SIG-M5 treated with dmso at 0.1 percent for 504 hours (cell line): ENCODE measurements at regions not wholly inside any gene's neighbourhood (a gene's known extent, or its start where the extent isn't known, plus 50 kb on each side); places are given as distances from the start of the nearest gene placed in this dataset.
A peak's percentile ranks its signal among the peaks of the same experiment; 100 is the strongest.
"Not testable (repeated sequence)": the region's sequence is repeated elsewhere in the genome, so short reads cannot be mapped to it uniquely, and the experiment has no call there.

Experiments used
- DNase-seq: peaks from one replicate; lab custom pipeline; 2025; ENCODE audit not compliant: unreplicated experiment; lab: John Stamatoyannopoulos, UW

DNA sequence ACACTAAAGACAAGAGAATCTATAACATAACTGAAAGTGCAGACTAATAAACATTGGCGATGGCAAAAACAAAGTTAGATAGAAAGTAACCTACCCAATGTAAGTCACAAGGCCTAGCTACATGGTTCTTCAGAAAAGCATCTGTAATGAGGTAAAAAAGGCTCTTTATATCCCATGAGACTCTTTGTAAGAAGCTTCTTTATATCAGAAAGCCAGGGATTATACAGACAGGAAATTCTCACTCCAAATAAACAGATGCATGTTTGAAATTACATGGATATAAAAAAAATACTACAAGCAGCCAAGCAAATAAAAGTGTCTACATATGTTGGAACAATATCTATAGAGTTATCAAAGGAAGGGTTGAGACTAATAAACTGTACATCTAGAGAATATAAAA is 284.9 kb upstream of the NRSN1 start:
- DNase-seq, result no peak

GRCh38 chr6:23842760-23843159 is 283.3 kb upstream of the NRSN1 start:
- no peak for DNase-seq

DNA sequence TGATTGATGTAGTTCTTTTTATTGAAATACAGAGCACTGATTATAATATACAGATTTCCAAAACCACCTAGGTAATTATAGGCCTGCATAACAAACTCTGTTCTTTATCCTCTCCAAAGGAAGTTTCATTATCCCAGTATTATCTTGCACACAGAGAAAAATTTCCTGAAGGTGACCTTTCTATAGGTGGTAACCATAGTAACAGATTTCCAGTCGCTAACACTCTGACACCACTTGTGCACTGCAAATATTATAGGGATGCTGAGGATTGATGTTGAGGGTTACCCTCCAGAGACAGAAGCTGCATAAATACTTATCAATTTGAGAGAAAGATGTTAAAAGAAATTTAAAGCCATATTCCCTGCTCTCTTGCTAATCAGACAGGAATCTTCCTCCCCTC is 274.5 kb upstream of the NRSN1 start:
- no peak for DNase-seq

DNA sequence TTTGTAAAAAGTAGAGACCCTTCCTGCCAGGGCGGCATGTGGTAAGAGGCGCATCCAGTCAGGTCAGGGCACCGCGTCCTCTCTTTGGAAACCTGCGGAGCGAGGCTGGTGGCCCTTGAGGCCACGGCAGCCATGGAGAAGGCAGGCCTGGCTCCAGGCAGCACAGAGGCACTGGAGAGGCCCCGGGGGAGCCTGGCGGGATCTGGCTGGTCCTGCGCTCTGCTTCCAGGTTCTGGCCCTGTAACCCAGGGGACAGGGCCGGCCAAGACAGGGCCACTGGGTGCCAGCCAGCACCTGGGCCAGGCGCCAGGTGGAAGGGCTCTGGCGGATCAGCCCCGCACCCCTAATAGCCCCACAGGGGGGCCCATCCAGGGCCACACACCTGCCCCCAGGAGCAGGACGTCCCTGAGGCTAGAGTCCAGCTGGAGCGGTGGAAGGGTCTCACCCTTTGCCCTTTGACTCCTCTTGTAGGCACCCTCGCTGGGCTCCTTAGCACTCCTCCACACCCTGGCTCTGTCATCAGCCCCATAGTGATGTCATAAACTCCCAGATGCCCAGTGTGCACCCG is 272.4 kb upstream of the NRSN1 start:
- not testable (repeated sequence) for DNase-seq

DNA sequence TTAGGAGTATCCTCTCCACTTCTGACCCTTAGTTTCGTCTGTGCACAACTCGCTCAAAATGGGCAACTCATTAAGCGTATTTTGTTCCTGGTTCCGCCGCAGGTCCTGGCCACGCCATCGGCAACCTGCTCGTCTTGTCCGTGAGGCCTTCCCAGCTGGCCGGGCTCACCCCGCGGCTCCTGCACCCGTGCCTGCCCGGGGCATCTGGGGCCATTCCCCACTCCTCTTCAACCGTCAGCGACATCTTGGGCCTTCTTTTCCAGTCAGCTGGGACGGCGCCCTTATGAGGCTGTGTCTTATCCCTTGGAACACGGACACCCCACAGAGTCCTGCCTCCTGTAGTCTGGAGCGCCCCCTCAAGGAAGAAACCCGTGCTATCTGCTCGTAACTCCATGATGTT is 271.9 kb upstream of the NRSN1 start:
- not testable (repeated sequence) for DNase-seq

GRCh38 chr6:23855497-23856116 is 270.4 kb upstream of the NRSN1 start:
- DNase-seq, result no peak

DNA sequence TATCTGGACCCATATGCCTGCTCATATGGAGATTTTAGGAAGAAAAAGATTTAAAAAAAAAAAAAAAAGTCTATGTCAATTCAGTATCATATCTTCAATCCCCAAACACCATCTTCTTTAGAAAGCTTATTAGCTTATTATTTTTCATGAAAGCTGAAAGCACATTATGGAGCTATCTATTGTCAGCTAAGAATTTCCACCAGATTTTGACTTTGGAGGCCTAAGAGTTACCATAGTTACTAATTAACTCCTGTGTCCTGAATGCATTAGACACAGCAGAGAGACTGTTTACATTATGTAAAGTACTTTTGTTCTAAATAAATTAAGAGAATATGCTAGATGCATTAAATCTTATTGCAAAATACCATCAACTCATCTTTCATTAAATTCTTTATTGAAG is 255.5 kb upstream of the NRSN1 start:
- DNase-seq, result no peak

- DNase-seq, result no peak
Observed at GRCh38 chr6:23873161-23873560, 252.9 kb upstream of the NRSN1 start.

DNA sequence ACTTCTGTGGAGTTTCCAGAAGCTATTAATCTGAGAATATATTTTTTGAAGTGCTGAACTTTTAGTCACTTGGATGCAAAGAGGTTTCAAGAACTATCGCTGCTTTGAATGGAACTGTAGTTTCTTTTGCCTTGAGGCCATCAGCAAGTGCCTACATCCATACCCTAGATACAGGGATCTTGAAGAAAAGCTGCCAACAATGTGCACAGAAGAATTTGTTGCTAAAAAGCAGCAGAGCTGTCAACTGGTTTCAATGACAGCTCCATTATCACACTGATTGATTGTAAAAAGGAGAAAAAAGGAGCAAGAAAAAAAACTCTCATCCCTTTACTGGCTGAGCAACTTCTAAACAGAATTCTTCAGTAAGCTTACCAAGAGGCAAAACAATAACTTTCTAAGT is 251.0 kb upstream of the NRSN1 start:
- no peak for DNase-seq

DNA sequence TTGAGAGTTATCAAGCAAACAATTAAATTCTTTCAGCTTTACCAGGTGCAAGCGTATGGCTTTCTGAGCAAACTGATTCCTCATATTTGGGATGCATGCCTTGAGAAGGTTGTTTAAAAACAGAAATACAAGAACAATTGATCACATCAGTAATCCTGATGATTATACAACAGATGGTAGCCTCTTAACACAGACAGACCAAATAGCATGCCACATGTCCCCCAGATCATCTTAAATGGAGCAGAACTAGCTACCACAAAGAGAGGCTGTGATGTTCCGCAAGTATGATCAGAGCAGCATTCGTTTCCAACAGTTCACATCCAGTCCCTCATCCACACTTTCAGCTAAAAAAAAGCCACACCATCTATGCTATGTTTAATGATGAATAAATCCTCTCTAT is 246.2 kb upstream of the NRSN1 start:
- no peak for DNase-seq

- DNase-seq, result peak; percentile 11
Observed at GRCh38 chr6:23890543-23891227, 235.3 kb upstream of the NRSN1 start.

DNA sequence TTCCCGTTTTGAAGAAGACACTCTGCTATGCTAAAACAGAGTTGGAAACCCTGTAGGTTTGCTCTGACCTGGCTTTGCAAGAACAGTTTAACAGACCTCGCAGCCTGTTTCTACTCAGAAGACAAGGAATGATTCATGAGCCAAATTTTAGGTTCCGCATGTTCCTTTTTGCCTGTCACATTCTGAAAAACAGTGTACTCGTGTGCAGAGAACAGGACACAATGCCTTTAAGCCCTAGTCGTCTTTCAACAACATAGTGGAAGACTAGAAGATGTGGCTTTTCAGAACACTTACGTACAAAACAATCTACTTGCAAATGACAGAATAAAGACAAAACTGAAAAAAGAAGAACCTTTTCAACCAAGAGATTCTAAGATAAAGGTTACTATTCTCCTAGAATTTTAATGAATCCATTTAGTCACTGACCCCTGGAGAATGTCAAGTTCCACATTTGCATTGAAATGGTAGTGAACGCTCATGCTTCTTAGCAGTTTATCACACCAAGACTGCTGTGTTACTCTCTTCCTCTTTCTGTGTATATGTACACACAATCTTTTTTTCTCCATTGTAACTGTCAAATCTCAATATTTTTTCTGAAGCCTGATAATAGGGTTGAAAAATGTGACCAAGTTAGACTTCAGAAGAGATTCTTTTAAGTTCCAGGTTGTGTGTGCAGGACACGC is 220.7 kb upstream of the NRSN1 start:
- DNase-seq, result no peak

- DNase-seq, result no peak
Observed at GRCh38 chr6:23910420-23910819, 215.6 kb upstream of the NRSN1 start.

- no peak for DNase-seq
Observed at GRCh38 chr6:23927935-23928334, 198.1 kb upstream of the NRSN1 start.

DNA sequence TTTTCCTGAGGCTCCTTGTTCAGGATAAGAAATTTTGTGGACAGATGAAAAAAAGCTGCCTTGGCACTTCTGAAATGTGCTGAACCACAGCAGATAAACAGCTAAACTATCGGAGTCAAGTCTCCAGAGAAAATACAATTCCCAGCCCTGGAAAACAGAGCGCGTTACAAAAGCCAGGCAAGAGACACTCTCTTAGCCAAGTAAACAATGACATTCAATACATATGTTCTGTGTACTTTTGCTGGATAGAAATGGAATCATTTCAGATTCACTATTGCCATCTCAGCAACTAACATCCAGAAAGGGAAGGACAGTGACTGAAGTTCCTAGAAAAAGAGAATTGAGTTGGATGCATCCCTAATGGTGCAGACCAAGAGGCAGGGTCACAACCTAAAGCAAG is 196.8 kb upstream of the NRSN1 start:
- no peak for DNase-seq

DNA sequence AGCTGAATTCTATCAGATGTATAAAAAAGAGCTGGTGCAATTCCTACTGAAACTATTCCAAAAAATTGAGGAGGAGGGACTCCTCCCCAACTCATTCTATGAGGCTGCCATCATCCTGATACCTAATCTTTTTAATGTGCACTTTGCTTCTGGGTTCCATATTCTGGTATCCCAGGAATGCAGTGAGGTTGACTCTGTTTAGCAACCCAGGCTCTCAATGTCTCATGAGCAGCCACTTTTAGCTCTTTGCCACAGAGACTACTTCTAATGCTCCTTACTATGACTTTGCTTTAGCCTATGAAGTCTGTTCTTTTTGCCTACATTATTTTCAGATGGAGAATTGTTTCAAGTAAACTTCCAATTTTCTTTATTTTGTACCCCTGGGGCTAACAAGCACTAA is 185.5 kb upstream of the NRSN1 start:
- DNase-seq, result no peak

GRCh38 chr6:23951691-23952090 is 174.3 kb upstream of the NRSN1 start:
- DNase-seq, result no peak

DNA sequence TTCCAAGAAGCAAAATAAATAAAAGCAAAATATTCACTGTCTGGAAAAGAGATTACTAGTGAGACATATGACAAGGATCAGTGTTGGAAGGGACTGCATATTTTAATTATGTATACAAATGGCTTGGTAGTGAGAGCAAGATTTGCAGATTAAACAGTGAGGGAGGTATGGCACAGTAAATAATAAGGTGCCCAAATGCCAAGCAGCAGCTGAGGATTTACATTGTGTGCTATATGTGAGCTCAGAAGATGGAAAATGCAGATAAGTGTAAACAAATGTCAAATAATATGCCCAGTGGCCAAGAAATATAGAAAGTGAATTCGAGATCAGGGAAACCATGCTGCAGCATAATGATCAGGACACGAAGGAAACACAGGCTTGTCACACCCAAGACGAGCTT is 173.8 kb upstream of the NRSN1 start:
- DNase-seq, result no peak

DNA sequence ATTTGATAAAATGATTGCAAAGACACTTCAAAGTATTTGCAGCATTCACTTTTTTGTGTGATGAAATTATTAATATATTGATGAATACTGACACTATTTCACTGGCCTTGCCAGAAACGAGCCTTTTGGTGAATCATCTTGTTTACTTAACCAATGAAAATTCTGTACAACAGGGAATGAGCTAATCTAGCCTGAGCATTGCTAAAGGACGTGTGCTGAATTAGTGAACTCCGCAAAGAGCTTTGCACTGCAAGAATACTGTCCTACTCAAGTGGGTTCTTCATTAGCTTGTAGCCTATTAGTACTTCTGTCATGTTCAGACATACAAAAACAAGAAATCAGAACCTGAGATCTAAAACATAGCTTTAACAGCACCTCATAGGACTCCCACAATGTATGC is 172.0 kb upstream of the NRSN1 start:
- DNase-seq, result no peak

DNA sequence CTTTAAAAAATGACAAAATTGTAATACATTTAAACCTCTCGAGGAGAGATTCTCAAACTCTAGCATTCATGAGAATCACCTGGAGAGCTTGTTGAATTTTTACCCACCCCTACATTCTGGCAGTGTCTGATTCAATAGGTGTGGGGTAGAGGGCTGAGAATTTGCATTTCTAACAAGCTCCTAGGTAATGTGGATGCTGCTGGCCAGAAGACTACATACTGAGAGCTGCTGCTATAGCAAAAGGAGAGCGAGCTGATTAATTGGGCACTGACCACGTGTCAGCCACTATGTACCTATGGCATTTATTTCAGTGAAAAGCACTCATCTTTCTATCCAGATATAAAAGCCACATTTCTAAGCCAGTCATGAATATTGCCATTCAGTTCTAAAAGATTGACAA is 169.0 kb upstream of the NRSN1 start:
- DNase-seq, result no peak

DNA sequence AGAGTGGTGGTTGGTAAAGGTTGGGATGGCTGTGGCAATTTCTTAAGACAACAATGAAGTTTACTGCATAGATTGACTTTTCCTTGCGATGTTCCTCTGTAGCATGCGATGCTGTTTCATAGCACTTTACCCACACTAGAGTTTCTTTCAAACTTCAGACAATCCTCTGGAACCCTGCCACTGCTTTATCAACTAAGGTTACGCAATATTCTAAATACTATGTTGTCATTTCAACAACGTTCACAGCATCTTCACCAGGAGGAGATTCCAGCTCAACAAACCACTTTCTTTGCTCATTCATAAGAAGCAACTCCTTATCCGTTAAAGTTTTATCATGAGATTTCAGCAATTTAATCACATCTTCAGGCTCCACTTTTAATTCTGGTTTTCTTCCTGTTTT is 161.2 kb upstream of the NRSN1 start:
- DNase-seq, result no peak

DNA sequence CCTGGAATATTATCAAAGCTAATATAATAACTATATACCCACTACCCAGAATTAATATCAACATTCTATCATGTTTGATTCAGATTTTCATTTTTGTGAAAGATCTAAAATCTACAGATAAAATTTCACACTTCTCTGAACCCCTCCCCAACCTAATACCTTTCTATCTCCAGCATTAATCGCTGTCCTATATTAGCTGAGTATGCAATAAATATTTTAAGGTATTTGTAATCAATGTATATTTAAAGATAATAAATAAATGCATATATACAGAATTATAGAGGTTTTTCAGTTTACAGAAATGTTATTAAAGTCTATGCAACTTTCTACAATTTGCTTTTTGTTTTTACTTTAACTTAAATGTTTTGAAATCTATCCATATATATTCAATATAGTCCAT is 156.7 kb upstream of the NRSN1 start:
- DNase-seq, result no peak
